ENCODE measurements at regions not wholly inside any gene's neighbourhood (a gene's known extent, or its start where the extent isn't known, plus 50 kb on each side); places are given as distances from the start of the nearest gene placed in this dataset.

GRCh38 chr4:125105561-125105960 is 209.2 kb upstream of the FAT4 start (continued):
- TF ChIP-seq ZNF274 (IDR thresholded peaks at IDR 0.05; ENCODE audit: borderline replicate concordance, extremely low read depth, low read length) = no peak
- TF ChIP-seq JUND (IDR thresholded peaks at IDR 0.05; ENCODE audit: low read length) = no peak
- TF ChIP-seq BACH1 (IDR thresholded peaks at IDR 0.05; ENCODE audit: low read length) = no peak
- TF ChIP-seq BCL11A (IDR thresholded peaks at IDR 0.05; ENCODE audit: low read depth in 2 of 2, low read length in 2 of 2) = no peak
- TF ChIP-seq RFX5 (IDR thresholded peaks at IDR 0.05; ENCODE audit: borderline replicate concordance, low read depth, low read length) = no peak

Measured in H1 (cell line).